ENCODE measurements at regions not wholly inside any gene's neighbourhood (a gene's known extent, or its start where the extent isn't known, plus 50 kb on each side); places are given as distances from the start of the nearest gene placed in this dataset.

DNA sequence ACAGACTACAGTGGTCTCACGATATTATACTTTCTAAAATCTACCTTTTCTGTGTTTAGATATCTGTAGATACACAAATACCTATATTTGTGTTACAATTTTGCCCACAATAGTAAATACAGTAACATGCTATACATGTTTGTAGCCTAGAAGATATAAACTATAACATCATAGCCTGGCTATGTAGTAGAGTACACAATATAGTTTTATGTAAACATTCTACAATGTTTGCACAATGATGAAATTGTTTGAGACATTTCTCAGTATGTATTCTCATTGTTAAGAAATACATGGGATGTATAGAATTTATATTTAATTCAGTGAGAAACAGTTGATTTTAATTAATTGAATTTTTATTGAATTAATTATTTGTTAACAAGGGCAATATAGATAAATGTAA is 1367.0 kb downstream of the OTOL1 start:
- DNase-seq (no peak), ATAC-seq (no peak)
- no peaks in the 10 kb centered on the region for H3K36me3 ChIP-seq (replicated peaks in 1 of 2; ENCODE audit: insufficient read depth in 1 of 2, low read depth in 2 of 2)
- TF ChIP-seq POLR2A (IDR thresholded peaks at IDR 0.05): no peak
- TF ChIP-seq, protein P1, sequence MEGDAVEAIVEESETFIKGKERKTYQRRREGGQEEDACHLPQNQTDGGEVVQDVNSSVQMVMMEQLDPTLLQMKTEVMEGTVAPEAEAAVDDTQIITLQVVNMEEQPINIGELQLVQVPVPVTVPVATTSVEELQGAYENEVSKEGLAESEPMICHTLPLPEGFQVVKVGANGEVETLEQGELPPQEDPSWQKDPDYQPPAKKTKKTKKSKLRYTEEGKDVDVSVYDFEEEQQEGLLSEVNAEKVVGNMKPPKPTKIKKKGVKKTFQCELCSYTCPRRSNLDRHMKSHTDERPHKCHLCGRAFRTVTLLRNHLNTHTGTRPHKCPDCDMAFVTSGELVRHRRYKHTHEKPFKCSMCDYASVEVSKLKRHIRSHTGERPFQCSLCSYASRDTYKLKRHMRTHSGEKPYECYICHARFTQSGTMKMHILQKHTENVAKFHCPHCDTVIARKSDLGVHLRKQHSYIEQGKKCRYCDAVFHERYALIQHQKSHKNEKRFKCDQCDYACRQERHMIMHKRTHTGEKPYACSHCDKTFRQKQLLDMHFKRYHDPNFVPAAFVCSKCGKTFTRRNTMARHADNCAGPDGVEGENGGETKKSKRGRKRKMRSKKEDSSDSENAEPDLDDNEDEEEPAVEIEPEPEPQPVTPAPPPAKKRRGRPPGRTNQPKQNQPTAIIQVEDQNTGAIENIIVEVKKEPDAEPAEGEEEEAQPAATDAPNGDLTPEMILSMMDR (IDR thresholded peaks at IDR 0.05): no peak
- no peak overlapping the region for H3K4me3 ChIP-seq
- H3K4me1 ChIP-seq: no peaks in the 10 kb centered on the region
- intact Hi-C loops (cut with DNase I): no loop called here
- no peak overlapping the region for H3K27ac ChIP-seq
- H3K9me3 ChIP-seq: peaks cover 0 to 7% (median 0%) of the 10 kb centered on the region in 3 donors
- no peaks in the 10 kb centered on the region for H3K27me3 ChIP-seq
- WGBS, 2 donors: 86 to 87% methylated on average over 1 of the region's 1 CpG

GRCh38 chr3:162865466-162865865 is 1368.9 kb downstream of the OTOL1 start:
- Histone ChIP-seq H3K27ac (no peak overlapping the region), H3K9me3 (peaks cover 0 to 7% (median 0%) of the 10 kb centered on the region in 3 donors), H3K27me3 (no peaks in the 10 kb centered on the region), H3K4me3 (no peak overlapping the region), H3K4me1 (no peaks in the 10 kb centered on the region), H3K36me3 (replicated peaks in 1 of 2; ENCODE audit: insufficient read depth in 1 of 2, low read depth in 2 of 2) (no peaks in the 10 kb centered on the region)
- intact Hi-C loops (cut with DNase I): no loop called here
- ATAC-seq (no peak), DNase-seq (no peak)
- WGBS, 2 donors: 0 to 17% methylated on average over 1 of the region's 1 CpG
- no peak for TF ChIP-seq POLR2A (IDR thresholded peaks at IDR 0.05)
- TF ChIP-seq, protein P1 (IDR thresholded peaks at IDR 0.05): no peak

DNA sequence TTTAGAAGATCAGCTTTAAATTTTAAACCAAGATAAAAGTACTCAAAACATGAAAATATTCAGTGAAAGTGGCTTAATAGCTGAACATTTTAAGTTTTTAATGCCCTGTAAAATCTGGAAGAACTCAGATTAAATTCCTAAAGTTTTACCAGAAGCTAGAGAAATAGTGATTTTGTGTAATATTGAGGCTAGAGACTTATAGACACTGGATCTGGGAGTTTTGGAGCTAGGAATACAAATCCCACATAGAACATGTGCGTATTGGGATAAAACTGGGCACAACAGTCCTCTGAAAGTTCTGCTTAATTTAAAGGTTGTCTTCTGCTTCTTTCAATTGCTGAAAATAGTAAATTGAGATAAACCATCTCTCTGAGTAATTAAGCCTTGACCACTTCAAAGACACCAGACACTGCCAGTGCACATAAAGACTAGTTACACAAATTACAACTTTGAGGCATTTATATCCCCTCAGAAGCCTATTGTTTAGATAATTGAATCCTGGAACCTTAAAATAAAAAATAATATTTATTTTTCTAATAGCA is 1382.5 kb downstream of the OTOL1 start:
- H3K9me3 ChIP-seq: no peaks in the 10 kb centered on the region
- no peaks in the 10 kb centered on the region for H3K27me3 ChIP-seq
- no peak for TF ChIP-seq POLR2A (IDR thresholded peaks at IDR 0.05)
- TF ChIP-seq, protein P1 (IDR thresholded peaks at IDR 0.05): no peak
- no peaks in the 10 kb centered on the region for H3K4me1 ChIP-seq
- whole genome bisulfite sequencing, 2 donors: 74 to 79% methylated on average over 1 of the region's 1 CpG
- intact Hi-C loops (cut with DNase I): no loop called here
- ATAC-seq (no peak), DNase-seq (no peak)
- H3K4me3 ChIP-seq: no peak overlapping the region
- no peaks in the 10 kb centered on the region for H3K36me3 ChIP-seq (replicated peaks in 1 of 2; ENCODE audit: insufficient read depth in 1 of 2, low read depth in 2 of 2)
- no peak overlapping the region for H3K27ac ChIP-seq

DNA sequence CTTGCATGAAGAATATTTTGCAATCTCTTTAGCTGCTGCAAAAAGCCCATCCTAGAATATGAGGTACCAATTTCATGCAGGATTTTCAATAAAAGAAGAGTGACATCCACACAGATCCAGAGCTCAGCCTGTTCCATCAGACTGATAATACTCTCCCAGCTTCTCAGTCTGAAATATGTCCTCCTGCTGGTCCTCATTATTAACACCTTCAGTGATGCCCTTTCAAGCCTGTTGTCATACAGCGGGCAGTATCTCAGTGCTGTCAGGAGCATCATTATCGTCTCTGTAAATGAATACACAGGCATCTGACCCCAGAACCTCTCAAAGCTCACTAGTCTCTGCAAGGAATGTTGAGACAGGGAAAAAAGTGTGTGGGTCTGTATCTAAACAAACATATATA is 1387.8 kb downstream of the OTOL1 start:
- DNase-seq: no peak
- no peaks in the 10 kb centered on the region for H3K4me1 ChIP-seq
- 55 to 62% methylated on average over 2 of the region's 2 CpGs for WGBS, 2 donors
- no peak overlapping the region for H3K4me3 ChIP-seq
- ATAC-seq: no peak
- no peak overlapping the region for H3K27ac ChIP-seq
- TF ChIP-seq, protein P1 (IDR thresholded peaks at IDR 0.05): no peak
- no peak for TF ChIP-seq POLR2A (IDR thresholded peaks at IDR 0.05)
- intact Hi-C loops (cut with DNase I): no loop called here
- H3K27me3 ChIP-seq: no peaks in the 10 kb centered on the region
- H3K9me3 ChIP-seq: no peaks in the 10 kb centered on the region
- H3K36me3 ChIP-seq (replicated peaks in 1 of 2; ENCODE audit: insufficient read depth in 1 of 2, low read depth in 2 of 2): no peaks in the 10 kb centered on the region

All from body of pancreas (tissue), 4 donors.